Neural cell (in vitro differentiated cells): ENCODE measurements at regions not wholly inside any gene's neighbourhood (a gene's known extent, or its start where the extent isn't known, plus 50 kb on each side); places are given as distances from the start of the nearest gene placed in this dataset.

Experiments used
- H2AFZ ChIP-seq: fragments of 200-600, 300-800 bp; sonication (generic), shearing (Covaris generic); 2 replicates; pipeline ENCODE4 v1.6.0; 2014; ENCODE audit warnings: low read depth, mild to moderate bottlenecking, antibody characterized with exemption, low read length, moderate library complexity
- H3F3A ChIP-seq: fragments of 200-600 bp; shearing (Covaris generic); 2 replicates; pipeline ENCODE4 v1.6.1; 2016; ENCODE audit warnings: mild to moderate bottlenecking, moderate library complexity, mixed read lengths, antibody characterized with exemption, low read length; ENCODE audit not compliant: insufficient read depth, poor library complexity, severe bottlenecking
- H3K27ac ChIP-seq: fragments of 200-600, 300-800 bp; sonication (generic), shearing (Covaris generic); 2 replicates; pipeline ENCODE4 v1.5.1; 2014; ENCODE audit warnings: mild to moderate bottlenecking, low read length, moderate library complexity
- H3K27me3 ChIP-seq: fragments of 300-800, 200-600 bp; sonication (generic), shearing (Covaris generic); 2 replicates; pipeline ENCODE4 v1.6.0; 2014; ENCODE audit warnings: mild to moderate bottlenecking, low read depth, low read length, moderate library complexity; ENCODE audit not compliant: insufficient read depth
- H3K36me3 ChIP-seq: fragments of 300-800, 200-600 bp; sonication (generic), shearing (Covaris generic); 2 replicates; pipeline ENCODE4 v1.5.1; 2014; ENCODE audit warnings: mild to moderate bottlenecking, antibody characterized with exemption, low read length, moderate library complexity; ENCODE audit not compliant: insufficient read depth
- H3K4me2 ChIP-seq: fragments of 300-800, 200-600 bp; sonication (generic), shearing (Covaris generic); 2 replicates; pipeline ENCODE4 v1.6.0; 2014; ENCODE audit warnings: mild to moderate bottlenecking, low read length
- H3K4me3 ChIP-seq: fragments of 300-800, 200-600 bp; sonication (generic), shearing (Covaris generic); 2 replicates; pipeline ENCODE4 v1.5.1; 2014; ENCODE audit warnings: mild to moderate bottlenecking, low read length, moderate library complexity
- H3K79me2 ChIP-seq: fragments of 200-600 bp; shearing (Covaris generic); replicated peaks from 2 replicates; pipeline ENCODE4 v1.6.0; 2014; ENCODE audit warnings: mild to moderate bottlenecking, low read length, moderate library complexity; ENCODE audit not compliant: insufficient read depth
- H3K9ac ChIP-seq: fragments of 300-800, 200-600 bp; sonication (generic), shearing (Covaris generic); 2 replicates; pipeline ENCODE4 v1.6.1; 2016; ENCODE audit warnings: mild to moderate bottlenecking, low read length, mixed read lengths
- H3K9me2 ChIP-seq: fragments of 200-600 bp; shearing (Covaris generic); 2 replicates; pipeline ENCODE4 v1.6.1; 2016; ENCODE audit warnings: mild to moderate bottlenecking, low read length, mixed read lengths; ENCODE audit not compliant: insufficient read depth
- H3K9me3 ChIP-seq: fragments of 200-600, 300-800 bp; sonication (generic), shearing (Covaris generic); 2 replicates; pipeline ENCODE4 v1.6.1; 2016; ENCODE audit warnings: mild to moderate bottlenecking, mixed run types, low read length, moderate library complexity, mixed read lengths
- H4K20me1 ChIP-seq: fragments of 200-600 bp; shearing (Covaris generic); 2 replicates; pipeline ENCODE4 v1.6.1; 2016; ENCODE audit warnings: mild to moderate bottlenecking, mixed run types; ENCODE audit not compliant: insufficient read depth
- CTCF ChIP-seq: fragments of 450-650 bp; IDR thresholded peaks from 2 replicates; pipeline ENCODE4 v1.5.1; 2014; ENCODE audit warnings: antibody characterized with exemption, mild to moderate bottlenecking, moderate library complexity; ENCODE audit not compliant: poor library complexity, severe bottlenecking
- EP300 ChIP-seq: fragments of 450-650 bp; conservative IDR thresholded peaks from 2 replicates; pipeline ENCODE4 v1.6.1; 2014; ENCODE audit warnings: antibody characterized with exemption, mild to moderate bottlenecking, moderate library complexity; ENCODE audit not compliant: poor library complexity, severe bottlenecking
- EZH2 ChIP-seq: fragments of 200-600, 300-800 bp; shearing (Covaris generic), sonication (generic); IDR thresholded peaks from 2 replicates; pipeline ENCODE4 v1.6.1; 2014; ENCODE audit warnings: antibody characterized with exemption, low read length, borderline replicate concordance, mild to moderate bottlenecking; ENCODE audit not compliant: insufficient read depth, poor library complexity, severe bottlenecking
- MXI1 ChIP-seq: fragments of 450-650 bp; conservative IDR thresholded peaks from 2 replicates; pipeline ENCODE4 v1.6.1; 2014; ENCODE audit warnings: antibody characterized with exemption, mild to moderate bottlenecking; ENCODE audit not compliant: poor library complexity, severe bottlenecking
- POLR2AphosphoS5 ChIP-seq: IDR thresholded peaks from 2 replicates; pipeline ENCODE4 v1.6.1; 2012
- RAD21 ChIP-seq: fragments of 450-650 bp; conservative IDR thresholded peaks from 2 replicates; pipeline ENCODE4 v1.6.1; 2014; ENCODE audit warnings: antibody characterized with exemption, mild to moderate bottlenecking, moderate library complexity
- REST ChIP-seq: IDR thresholded peaks from 2 replicates; pipeline ENCODE4 v1.6.1; 2012; ENCODE audit warnings: borderline replicate concordance
- SMC3 ChIP-seq: fragments of 450-650 bp; conservative IDR thresholded peaks from 2 replicates; pipeline ENCODE4 v1.6.1; 2014; ENCODE audit warnings: antibody characterized with exemption, mild to moderate bottlenecking, moderate library complexity; ENCODE audit not compliant: poor library complexity
- TAF1 ChIP-seq: IDR thresholded peaks from 2 replicates; pipeline ENCODE4 v1.6.1; 2012; ENCODE audit warnings: low read depth

GRCh38 chr5:158522776-158523175 is 576.9 kb downstream of the EBF1 start:
- Histone ChIP-seq H2AFZ (no peak overlapping the region), H3K9ac (no peak overlapping the region), H3K27ac (no peak overlapping the region), H4K20me1 (no peaks in the 10 kb centered on the region), H3K4me2 (no peak overlapping the region), H3K79me2 (no peaks in the 10 kb centered on the region), H3K9me3 (no peaks in the 10 kb centered on the region), H3K27me3 (no peaks in the 10 kb centered on the region), H3F3A (no peaks in the 10 kb centered on the region), H3K36me3 (no peaks in the 10 kb centered on the region), H3K9me2 (no peaks in the 10 kb centered on the region), H3K4me3 (no peak overlapping the region)
- no peak for TF ChIP-seq MXI1
- no peak for TF ChIP-seq EZH2
- TF ChIP-seq POLR2AphosphoS5: no peak
- no peak for TF ChIP-seq TAF1
- TF ChIP-seq REST: no peak
- no peak for TF ChIP-seq EP300
- no peak for TF ChIP-seq RAD21
- no peak for TF ChIP-seq SMC3
- TF ChIP-seq CTCF: no peak

- H3K36me3 ChIP-seq: no peaks in the 10 kb centered on the region
- TF ChIP-seq POLR2AphosphoS5 (no peak), REST (no peak), MXI1 (no peak), TAF1 (no peak), SMC3 (no peak), EP300 (no peak), EZH2 (no peak), RAD21 (no peak), CTCF (no peak)
- H3K4me2 ChIP-seq: no peak overlapping the region
- no peak overlapping the region for H2AFZ ChIP-seq
- no peak overlapping the region for H3K4me3 ChIP-seq
- H3F3A ChIP-seq: no peaks in the 10 kb centered on the region
- H3K79me2 ChIP-seq: no peaks in the 10 kb centered on the region
- H3K9me3 ChIP-seq: no peaks in the 10 kb centered on the region
- H4K20me1 ChIP-seq: no peaks in the 10 kb centered on the region
- H3K27ac ChIP-seq: no peak overlapping the region
- no peak overlapping the region for H3K9ac ChIP-seq
- H3K27me3 ChIP-seq: no peaks in the 10 kb centered on the region
- H3K9me2 ChIP-seq: no peaks in the 10 kb centered on the region
Observed at GRCh38 chr5:158521995-158522394, 577.7 kb downstream of the EBF1 start.
